Fibroblast of skin of right quadriceps (primary cell): ENCODE measurements at regions not wholly inside any gene's neighbourhood (a gene's known extent, or its start where the extent isn't known, plus 50 kb on each side); places are given as distances from the start of the nearest gene placed in this dataset.

Experiments used
- DNase-seq: peaks from one replicate; pipeline ENCODE4 v3.0.0-alpha.2; 2013

DNA sequence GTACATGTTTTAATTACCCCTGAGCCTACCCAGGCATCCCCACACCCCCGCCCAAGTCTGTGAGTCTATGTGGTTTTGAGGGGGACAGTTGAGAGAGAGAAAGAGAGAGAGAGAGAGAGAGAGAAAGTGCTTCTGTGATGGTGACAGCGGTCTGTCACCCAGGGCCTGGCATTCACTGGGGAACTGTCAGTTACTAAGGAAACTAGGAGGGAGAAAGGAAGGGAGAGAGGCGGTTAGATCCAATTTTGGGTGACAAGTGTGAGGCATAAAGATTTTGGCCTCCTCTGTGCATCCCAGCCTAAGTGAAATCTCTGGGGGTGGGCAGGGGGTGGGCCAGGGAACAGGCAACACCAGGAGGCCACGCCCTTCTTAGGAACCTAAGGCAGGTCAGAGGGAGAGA, 498.3 kb downstream of the BUD13 start:
- DNase-seq = no peak

- no peak for DNase-seq
Measured at GRCh38 chr11:116272181-116272789, 500.5 kb downstream of the BUD13 start.

DNA sequence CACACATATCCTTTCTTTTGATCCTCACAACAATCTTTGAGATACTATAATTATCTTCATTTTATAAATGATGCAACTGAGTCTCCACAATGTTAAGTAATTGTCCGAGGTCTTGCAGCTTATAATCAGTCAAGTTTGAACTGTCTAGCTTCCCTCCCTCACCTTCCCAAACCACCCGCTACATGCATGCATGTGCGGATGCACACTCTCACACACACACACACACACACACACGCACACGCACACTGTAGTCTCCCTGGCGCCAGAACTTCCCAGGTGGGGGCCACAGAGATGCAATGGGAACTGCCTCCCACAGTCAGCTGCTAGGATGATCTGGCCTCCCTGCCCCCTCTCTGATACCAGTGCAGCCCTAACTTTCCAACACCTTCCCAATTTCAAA, 501.3 kb downstream of the BUD13 start:
- no peak for DNase-seq

- no peak for DNase-seq
Measured at GRCh38 chr11:116267146-116267545, 505.6 kb downstream of the BUD13 start.

DNA sequence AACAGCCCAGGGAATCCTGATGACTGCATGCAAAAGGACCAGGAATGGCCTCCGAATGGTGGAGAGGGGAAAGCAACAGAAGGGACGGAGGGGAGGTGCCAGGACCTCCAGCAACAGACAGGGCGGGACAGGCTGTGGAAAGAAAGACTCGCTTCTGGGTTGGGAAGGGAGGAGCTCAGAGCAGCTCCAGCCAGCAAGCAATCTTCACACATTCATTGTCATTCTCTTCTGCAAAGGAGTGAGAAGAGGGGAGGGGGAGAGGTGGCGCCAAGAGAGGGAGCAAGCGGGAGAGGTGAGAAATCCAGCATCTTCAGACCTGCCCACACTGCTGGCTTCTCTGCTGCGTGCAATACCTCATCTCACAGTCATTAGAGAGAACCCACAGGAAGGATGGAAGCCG, 509.0 kb downstream of the BUD13 start:
- DNase-seq = no peak

- no peak for DNase-seq
Measured at GRCh38 chr11:116263019-116263418, 509.8 kb downstream of the BUD13 start.

GRCh38 chr11:116262370-116262769, 510.4 kb downstream of the BUD13 start:
- DNase-seq = no peak

GRCh38 chr11:116261606-116262005, 511.2 kb downstream of the BUD13 start:
- no peak for DNase-seq

DNA sequence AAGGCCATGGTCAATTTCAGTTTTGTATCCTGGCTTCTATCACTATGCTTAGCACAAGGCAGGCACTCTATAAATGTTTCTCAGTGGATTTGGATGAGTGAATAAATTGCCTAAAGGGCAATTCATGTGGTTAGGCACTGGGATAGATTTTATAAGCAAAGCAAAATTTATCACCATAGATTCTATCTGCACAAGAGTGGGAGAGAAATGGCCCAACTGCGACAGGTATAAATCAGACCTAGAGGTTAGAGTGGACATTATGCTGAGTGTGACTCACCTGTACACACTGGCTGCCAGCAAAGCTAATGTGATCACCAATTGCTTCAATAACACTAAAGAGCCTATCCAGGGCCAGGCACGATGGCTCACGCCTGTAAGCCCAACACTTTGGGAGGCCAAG, 514.0 kb downstream of the BUD13 start:
- DNase-seq = no peak

DNA sequence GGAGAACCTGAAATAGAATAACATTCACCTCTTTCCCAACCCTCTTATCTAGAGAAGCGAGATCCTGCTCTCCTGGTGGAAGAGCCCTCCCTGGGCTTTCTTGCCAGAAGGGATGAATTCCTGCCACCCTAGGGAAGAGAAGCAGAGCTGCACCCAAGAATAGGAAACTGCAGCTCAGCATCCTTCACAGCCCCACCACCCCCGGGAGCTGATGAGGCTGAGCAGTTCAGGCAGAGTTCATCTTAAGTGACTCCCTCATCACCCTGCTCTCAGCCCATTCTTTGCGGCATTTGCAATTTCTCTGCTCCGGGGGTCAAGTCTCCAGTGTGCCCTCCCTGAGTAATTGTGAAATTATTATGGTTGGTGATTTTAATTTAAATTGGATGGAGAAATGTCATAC, 514.9 kb downstream of the BUD13 start:
- no peak for DNase-seq

DNA sequence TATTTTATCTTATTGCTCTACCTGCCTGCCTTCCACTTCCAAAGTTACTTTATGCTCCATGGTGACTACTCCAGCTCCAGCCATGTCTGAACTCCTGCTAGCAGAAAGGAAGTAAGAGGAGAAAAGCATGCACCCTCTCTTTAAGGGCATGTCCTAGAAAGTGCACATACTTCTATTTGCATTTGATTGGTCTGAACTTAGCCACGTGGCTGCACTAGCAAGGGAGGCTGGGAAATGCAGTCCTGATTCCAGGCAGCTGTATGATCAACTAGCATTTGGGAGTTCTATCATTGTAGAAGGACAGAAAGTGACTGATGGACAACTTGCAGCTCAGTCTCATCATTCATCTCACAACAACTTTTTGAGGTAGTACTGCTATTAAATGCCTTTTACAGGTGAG, 515.7 kb downstream of the BUD13 start:
- DNase-seq = no peak

GRCh38 chr11:116256215-116256614, 516.6 kb downstream of the BUD13 start:
- no peak for DNase-seq

DNA sequence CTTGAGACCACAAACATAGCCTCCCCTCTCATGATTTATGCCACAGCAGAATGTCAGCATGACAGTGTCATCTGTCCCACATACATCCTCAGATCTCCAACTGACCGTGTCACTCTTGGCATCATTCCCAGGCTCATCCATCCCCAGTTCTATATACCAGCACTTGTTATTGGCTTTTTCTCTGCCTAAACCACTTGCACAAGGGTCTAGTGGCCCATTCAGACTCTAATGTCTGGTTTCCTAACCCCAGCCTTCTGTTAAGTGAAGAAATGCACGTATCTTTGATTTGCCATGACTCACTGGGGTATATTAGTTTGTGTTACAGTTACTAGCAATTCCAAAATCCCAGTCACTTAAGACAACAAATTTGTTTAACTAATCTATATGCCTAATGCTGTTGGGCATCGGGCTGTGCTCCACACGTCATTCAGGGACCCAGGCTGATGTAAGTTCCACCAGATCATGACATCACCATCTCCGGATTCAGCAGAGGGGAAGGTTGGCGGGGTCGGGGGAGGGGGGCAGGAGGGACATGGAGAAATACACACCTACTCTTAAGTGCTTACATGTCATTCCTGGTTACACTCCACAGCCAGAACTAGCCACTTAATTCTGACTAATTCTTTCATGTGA, 517.4 kb downstream of the BUD13 start:
- no peak for DNase-seq

GRCh38 chr11:116250155-116250554, 522.6 kb downstream of the BUD13 start:
- DNase-seq = no peak

- DNase-seq = no peak
Measured at GRCh38 chr11:116249561-116249960, 523.2 kb downstream of the BUD13 start.

DNA sequence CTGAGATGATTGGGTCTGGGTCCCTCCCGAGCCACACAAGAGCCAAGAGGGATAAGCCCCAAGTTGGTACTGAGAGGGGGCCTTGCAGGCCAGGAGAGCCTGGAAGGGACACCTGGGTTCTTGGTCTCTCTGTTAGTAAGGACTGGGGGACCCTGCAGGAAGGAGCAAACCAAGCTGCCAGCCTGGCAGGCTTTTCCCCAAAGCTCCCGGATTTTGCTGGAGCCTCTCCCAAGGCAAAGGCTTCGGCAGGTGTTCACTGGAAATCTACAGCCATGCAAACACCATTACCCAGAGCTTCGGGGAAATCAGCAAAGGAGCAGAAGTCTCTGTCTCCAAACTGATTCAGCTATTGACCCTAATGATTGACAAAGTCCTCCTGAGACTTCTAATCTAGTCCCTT, 527.9 kb downstream of the BUD13 start:
- DNase-seq = no peak

DNA sequence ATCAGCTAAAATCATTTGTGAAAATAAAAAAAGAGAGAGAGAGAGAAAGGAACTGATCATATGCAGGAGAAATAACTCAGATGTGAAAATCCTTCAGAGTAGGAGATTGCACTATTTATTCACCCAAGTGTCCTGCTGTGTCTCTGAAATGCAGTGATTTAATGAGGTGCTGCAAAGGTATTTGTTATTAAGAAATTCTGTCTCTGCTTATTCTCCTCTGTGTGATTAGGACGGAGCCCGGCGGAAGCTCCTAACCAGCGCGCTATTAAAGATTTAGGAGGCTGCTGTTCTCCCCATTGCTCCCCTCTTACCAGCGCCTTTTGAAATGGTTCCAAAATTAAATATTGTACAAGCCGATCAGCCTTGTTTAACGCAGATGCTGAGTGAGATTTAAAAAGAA, 528.3 kb downstream of the BUD13 start:
- no peak for DNase-seq

DNA sequence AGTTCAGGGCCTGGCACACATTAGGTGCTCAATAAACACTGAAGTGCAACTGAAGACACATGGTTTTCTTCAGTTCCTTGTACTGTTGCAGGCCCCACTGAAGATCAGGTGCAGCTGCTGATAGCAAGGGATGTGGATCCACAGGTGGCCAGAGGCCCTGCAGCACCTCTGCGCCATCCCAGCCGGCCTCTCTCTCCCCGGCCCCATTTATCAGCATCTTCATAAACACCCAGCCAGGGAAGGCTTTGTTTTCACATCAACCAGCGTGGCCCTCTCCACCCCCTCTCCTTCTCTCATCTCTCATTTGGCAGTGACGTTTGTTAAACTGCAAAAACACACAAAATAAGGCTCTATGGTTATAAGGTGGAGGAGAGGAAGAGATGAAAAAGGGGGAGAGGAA, 528.8 kb downstream of the BUD13 start:
- no peak for DNase-seq

GRCh38 chr11:116242006-116242405, 530.8 kb downstream of the BUD13 start:
- no peak for DNase-seq

DNA sequence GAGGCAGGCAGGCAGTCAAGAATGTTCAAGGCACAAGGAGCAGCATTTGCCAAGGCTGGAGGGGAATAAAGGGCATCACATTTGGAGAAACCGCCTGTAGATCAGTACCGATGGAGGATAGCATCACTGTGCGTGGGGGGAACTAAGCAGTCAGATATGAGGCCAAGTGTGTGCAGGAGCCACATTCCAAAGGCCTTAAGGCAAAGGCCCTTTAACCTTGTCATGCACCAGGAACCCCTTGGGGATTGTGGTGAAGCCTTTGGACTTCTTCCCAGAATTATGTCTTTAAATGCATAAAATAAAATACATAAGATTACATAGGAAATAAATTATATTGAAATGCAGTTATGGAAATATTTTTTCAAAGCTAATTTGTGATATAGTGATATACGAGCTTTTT, 532.1 kb downstream of the BUD13 start:
- DNase-seq = peak; percentile 54

GRCh38 chr11:116239247-116239646, 533.5 kb downstream of the BUD13 start:
- no peak for DNase-seq

GRCh38 chr11:116234989-116235568, 537.7 kb downstream of the BUD13 start:
- no peak for DNase-seq

DNA sequence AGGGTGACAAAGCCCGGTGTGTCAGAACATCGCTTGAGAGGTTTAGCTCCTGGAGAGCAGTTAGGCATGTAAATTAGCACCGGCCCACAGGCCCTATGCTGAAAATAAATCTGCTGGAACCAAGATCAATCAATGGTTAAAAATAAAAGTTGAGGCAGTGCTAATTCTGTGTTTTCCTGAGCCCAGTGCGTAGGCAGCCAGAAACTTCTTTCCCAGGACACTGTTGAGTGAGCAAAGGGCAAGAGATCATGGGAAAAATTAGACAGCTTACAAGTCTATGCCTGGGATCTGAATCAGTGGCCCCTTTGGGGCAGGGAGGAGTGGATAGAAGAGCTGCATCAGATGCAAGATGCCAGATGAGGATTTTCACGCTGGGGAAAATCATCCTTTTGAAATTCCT, 539.2 kb downstream of the BUD13 start:
- no peak for DNase-seq

- DNase-seq = peak; percentile 34
Measured at GRCh38 chr11:116232364-116232828, 540.4 kb downstream of the BUD13 start.

DNA sequence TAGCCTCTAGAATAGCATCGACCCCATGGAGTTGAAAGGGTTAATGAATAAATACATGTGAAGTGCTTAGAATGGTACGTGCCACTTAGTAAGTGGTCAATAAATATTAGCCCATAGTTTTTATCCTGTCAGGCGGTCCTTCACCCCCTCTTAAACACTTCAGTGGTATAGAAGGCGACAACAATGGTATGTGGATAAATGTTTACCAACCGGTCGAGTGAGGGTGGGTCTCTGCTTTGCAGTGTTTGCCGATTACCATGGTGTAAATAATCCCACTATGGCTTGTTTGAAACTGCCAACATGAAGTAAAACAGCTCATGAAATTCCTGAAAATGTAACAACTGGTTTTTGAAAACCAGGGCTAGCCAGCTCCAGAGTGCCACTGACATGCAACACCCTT, 541.2 kb downstream of the BUD13 start:
- DNase-seq = no peak
